HG02798 (cell line): ENCODE measurements at regions not wholly inside any gene's neighbourhood (a gene's known extent, or its start where the extent isn't known, plus 50 kb on each side); places are given as distances from the start of the nearest gene placed in this dataset.
"Not testable (repeated sequence)": the region's sequence is repeated elsewhere in the genome, so short reads cannot be mapped to it uniquely, and the experiment has no call there.

ENCODE experiments used
- ATAC-seq: cut with Tn5 transposase; IDR thresholded peaks from one replicate; pipeline ENCODE4 v1.9.1; 2021; ENCODE audit warnings: mild to moderate bottlenecking; ENCODE audit not compliant: unreplicated experiment, poor library complexity

DNA sequence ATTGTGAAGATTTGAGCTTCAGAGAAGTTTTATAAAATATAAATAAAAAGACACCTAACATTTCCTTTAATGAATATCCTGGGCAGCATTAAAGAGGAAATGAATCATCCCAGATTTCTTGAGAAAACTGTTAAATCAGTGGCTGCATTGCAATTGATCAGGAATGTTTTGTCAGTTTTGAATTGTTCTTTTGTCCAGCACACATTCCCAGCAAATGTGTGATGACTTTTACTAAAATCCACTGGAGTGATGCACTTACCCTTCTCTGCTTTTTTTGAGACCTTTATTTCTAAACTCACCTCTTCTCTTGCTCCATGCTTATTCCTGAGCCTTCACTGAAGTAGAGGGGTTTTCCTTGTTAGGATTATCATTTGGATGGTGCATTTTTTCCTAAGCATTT is 1307.2 kb downstream of the CDH8 start:
- no peak for ATAC-seq

DNA sequence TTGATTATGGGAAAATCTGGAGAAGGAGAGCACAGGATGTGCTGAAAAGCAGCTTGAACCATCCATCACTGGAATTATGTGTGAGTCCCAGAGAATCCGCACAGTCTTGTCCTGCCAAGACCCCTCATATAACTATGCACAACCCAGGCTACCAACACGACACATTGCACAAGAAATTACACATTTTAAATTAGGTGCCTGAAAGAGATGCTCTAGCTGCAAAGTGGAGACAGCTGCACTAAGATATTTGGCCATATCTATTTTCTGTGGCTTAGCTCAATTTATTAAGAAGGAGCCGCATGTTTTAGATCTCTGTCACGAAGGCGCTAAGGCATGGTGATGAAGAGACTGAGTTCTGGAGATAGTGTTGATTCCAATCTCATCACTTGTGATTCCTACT is 1308.4 kb downstream of the CDH8 start:
- no peak for ATAC-seq

DNA sequence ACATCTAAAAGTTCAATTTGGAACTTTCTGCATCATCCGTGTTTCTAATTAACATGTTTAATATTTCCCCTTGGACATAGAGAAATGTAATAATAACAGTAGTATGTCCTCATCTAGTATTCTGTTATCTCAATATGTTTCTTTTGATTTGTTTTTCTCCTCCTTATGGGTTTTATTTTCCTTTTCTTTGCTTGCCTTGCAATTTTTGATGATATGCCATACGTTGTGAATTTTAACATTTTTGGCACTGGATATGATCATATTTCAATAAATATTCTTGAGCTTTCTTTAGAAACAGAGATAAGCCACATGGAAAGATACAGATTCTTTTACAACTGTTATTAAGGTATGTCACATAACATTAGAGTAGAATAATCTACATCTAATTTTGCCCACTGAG is 1316.2 kb downstream of the CDH8 start:
- no peak for ATAC-seq

DNA sequence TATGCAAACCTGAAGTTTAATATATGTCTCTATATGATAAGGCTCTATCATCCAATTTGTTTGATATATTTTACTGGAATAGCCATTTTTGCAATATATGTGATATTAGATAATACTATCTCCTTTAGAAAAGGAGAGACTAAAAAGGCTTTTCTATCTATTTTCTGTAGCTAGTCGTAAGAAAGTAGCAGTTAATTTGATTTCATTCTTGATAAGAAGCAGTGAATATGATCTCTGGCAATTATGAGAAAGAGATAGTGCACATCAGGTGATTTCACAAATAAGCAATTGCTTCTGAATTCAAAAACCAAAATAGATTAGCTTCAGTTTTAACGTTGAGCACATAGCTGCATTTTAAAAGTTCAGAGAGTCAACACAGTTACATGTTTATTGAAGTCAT is 1318.4 kb downstream of the CDH8 start:
- no peak for ATAC-seq

DNA sequence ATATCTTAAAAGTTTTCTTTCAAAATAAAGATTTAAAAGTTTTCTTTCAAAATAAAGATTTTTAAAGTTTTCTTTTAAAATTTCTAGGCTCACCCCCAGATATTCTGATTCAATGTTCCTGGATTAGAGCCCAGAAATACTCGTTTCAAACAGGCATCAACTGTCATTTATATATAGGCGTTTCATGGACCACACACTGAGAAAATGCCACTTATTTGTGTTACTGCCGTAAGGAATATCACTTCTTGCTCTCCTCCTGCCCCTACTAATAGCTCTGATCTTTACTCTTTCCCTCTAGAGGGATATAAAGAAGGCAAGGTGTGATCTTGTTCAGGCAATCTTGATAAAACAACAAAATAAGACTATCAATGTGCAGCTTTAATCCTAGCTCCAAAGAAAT is 1324.1 kb downstream of the CDH8 start:
- ATAC-seq: no peak

DNA sequence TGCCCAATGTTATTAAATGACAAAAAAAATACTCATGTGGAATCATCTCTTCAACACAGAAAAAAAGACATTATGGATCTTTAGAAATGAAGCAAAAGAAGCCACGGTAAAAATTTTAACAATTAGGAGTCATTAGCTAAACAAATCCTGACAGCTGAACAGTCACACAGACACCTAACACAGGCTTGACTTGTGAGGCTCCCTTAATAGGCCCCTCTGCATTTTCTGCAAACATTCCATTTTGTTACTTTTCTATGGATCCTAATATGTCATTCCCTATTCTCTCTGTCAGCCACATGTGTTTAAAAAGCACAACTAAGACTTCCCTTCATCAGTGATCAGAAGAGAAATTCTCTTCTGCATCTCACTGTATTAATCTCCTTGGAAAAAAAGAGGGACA is 1331.5 kb downstream of the CDH8 start:
- no peak for ATAC-seq

DNA sequence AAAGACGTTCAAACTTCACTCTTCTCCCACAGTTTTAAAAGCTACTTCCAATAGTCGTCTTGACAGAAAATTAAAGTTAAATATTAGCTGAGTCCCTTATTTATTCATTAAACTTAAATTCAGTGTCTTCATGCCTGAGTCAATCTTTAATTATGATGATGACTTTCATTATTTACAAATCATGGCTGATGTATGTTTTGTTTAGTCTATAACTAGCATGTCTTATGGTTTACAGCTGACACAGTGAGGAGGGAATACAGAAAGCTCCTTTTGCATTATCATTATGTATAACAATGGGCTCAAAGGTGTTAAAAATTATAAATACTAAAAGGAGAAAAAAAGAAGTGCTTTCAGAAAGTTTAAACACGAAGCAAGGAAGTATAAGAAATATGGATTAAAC is 1333.1 kb downstream of the CDH8 start:
- ATAC-seq: no peak

DNA sequence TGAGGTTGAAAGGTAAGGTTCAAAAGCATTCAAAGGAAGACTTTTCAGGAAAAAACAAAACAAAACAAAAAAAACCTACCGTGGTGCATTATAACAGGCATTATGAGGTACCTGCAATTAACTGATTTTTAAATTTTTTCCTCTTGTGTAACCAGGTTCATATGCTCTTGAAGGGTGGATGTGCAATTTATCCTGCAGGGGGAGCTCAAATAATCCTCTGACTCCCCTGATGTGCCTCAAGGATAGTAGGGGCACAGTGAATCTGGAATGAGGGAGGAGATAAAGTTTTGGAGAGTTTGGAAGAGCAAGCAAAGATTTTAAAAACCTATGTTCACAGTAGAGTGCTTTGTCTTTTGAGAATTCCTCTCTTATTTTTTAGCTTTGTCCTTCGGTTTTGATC is 1349.4 kb downstream of the CDH8 start:
- ATAC-seq: no peak

DNA sequence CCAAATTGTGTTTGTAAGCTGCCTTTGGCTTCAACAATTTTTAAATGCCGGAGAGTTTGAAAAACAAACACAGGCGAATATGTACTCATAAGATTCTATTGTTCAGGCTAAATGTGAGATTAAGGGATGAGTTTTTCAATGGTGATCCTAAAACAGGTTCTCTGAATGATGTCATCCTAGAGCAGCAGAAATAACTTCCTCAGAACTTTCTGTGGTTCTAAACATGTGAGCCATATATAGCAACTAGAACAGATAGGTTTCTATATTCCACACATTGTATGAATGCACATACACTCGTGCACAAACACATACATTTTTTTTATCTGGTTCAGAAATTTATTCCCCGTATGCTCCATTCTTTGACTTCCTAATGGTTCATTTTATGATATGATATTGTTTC is 1352.2 kb downstream of the CDH8 start:
- ATAC-seq: no peak

DNA sequence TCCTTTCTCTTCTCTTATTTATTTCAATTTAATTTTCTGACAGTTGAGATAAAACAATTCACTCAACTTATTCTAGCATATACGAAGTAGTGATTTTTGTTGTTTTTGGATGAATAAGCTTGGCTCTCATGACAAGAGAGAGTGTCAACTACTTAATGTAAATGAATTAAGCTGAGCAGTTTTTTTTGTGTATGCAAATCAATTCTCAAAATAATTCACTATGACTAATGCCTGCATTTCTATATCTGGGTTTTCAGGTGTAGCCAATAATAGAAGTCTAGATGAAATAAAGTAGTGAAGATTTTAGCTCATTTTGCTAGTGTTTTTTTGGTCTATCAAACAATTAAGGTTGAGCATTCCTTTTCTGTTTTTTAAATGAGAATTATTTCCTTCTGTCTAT is 1354.0 kb downstream of the CDH8 start:
- no peak for ATAC-seq

DNA sequence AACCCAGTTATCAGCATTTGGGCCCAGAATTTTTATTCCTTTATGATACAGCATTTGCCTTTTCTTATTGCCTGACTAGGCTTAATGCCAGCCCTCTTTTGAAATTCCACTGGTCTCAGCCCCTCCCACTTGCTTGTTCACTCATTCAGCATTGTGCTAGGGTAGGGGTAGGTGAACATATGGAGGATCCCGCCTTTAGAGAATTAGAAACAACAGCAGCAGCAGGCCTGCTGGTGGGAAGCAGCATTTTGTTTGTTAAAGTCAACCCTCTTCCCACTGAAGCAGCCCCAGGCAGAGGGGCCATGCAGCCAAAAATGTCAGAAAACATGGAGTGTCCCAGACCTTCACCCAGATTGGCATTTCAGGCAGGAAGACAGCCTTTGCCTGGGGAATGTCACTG is 1355.2 kb downstream of the CDH8 start:
- ATAC-seq: no peak

DNA sequence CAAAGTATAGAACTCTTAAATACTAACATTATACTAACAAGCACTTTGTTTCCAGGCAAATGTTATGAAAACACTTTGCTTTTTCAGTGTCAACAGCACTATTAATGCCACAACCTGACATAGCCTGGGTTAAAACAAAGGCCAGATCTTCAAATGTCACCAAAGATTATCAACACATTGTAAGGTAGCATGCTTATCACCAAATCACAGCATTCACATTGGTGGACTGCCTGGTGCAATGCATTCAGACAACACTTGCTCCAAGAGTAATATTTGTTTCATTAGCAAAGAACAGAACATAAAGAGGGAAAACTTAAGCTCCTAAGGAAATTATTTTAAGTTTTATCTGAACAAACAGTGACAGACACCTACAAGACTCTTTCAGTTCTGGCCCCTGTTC is 1361.2 kb downstream of the CDH8 start:
- no peak for ATAC-seq

DNA sequence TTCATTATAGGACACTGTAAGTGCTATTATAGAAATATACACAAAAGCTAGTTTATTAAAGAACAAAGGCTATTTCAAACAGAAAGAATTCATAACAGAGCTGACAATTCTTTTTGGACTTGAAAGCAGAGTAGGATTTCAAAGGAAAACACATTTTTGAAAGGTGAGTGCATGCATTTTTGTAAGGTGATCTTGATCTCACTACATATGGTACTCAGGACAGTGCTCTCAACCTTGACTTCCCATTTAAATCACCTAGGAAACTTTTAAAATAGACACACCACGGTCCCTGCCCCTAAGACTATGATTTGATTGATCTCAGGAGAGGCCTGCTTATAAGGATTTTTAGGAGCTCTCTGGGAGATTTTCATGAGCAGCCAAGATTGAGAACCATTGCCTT is 1362.0 kb downstream of the CDH8 start:
- ATAC-seq: no peak

DNA sequence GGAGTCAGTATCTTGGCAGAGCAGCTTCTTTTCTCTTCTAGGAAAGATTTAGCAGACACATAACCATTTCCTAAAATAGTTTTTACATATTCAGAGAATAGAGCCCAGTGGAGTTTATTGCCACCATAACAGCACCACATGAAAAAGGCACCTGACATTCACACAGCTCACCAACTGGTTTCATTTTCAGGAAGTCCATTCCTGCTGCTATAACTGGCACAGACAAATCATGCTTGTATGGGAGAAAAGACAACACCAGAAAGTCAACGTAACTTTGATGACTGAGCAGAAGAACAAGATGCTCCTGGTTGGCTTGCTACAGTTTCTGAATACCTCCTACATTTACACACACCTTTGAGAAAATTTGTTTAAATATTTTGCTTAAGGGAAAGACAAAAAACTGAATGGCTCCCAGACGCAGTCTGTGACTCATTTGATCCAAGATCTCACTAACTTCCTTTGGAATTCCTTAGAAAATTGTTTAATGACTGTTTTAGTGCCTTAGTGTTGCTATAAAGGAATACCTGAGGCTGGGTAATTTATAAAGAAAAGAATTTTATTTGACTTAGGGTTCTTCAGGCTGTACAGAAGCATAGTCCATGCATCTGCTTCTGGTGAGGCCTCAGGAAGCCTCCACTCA is 1380.6 kb downstream of the CDH8 start:
- no peak for ATAC-seq

DNA sequence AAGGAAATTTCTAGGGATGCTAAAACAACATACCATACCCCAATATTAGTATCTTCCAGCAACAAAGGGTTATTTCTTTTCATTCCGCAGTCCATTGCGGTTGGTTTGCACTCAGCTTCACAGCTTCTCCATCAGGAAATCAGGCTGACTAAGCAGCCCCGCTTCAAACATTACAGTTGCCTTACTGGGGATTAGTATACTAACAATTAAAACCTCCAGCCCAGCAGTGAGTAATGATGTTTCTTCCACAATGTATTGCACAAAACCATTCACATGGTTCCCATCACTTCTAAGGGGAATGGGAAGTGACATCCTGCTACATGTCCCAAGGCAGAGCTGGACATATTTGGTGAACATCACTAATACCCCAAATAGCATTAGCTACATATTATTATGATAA is 1384.9 kb downstream of the CDH8 start:
- no peak for ATAC-seq

DNA sequence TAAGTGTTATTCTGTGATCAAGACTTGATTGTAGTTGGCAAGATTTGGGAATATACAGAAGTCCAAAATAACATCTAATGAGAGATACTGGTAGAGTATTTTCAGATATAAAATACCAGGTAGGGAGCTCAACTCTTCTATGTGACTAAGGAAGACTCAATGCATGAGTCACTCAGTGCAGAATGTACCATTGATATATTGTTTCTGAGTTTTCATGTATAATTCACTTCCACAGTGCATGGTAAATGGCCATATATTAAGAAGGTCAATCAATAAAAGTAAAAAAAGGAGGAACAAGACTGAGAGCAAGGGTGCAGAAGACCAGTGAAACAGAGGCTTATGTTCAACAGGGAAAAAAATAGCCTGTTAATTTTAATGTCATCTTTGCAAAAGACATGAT is 1387.9 kb downstream of the CDH8 start:
- ATAC-seq: no peak

DNA sequence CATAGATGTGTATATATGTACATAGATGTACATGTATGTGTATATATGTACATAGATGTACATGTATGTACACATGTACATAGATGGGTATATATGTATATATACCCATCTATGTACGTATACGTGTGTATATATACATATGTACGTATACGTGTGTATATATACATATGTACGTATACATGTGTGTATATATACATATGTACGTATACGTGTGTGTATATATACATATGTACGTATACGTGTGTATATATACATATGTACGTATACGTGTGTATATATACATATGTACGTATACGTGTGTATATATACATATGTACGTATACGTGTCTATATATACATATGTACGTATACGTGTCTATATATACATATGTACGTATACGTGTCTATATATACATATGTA is 1388.8 kb downstream of the CDH8 start:
- ATAC-seq: not testable (repeated sequence)

DNA sequence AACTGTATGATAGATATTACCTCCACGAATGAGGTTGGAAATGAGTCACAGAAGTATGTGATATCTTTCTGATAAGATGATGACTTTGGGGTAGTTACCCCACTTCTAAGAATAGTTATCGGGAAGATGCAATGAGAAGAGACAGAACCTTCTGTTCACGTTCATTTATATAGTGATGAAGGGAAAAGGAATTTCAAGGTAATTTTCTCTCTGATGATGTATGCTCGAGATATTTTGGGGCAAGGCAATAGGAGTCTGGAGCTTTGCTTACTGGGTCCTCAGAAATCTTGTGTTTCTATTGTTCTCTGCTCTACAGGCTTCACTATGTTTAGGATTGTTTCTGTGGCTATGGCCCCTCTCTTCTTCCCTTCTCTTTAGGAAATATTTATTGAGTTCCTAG is 1389.6 kb downstream of the CDH8 start:
- no peak for ATAC-seq

DNA sequence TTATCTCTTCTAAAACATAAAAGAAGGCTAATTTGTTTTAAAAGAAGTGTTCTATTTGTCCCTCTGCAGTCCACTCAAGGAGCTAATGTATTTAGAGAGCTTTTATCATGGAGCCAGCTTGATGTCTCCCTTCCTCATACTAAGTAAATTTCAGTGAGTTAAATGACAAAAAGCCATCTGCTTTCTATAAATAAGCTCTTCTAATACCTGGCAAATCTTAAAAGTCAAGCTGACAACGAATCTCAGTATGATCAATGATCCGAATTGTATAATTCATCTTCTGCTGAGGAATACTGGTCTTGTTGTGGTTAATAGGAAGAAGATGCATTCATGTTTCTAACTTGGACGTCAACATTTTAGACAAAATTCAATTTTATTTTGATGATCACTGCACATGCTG is 1390.7 kb downstream of the CDH8 start:
- ATAC-seq: no peak

DNA sequence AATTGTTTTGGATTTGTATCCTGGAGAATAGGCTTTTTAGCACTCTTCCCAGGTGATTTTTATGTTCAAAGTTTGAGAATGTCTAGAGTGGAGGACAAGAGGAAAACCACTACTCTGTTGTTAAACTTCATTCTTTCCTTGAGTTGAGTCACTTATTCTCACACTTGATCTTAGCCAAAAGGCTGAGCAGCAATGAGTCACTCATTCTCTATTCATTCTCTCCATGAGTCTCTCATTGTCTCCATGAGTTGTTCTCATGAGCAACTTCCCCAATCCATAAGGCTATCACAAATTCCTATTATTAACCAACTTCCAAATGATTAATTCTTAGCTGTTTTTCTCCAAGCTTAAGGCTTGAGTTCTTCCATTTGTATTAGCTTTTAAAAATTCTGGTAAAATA is 1393.3 kb downstream of the CDH8 start:
- ATAC-seq: no peak

DNA sequence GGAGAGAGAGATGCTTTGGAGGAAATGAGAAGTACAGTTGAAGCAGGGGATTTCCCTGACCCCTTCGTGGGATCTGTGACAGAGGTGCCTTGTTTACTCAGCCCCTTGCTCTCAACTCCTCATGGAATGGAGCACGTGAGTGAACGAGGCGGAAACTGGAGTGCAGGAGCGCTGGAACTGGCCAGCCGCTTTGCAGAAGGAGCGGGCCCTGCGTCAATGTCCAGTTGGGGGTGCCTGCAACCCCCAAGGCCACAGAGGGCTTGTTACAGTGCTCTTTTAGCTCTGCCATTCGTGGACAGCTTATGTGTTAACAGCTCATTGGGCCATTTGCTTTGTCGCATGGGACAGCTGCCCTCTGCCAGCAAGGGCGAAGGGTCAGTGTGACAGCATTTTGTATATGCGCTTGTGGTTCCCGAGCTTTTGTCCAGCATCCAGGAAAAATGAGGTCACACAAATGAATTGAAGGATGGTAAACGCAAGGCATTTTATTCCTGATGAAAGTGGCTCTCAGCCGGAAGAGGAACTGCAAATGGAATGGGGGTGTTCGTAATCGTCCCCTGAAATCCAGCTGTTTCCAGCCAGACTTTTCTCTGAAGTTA is 1395.1 kb downstream of the CDH8 start:
- ATAC-seq: no peak

DNA sequence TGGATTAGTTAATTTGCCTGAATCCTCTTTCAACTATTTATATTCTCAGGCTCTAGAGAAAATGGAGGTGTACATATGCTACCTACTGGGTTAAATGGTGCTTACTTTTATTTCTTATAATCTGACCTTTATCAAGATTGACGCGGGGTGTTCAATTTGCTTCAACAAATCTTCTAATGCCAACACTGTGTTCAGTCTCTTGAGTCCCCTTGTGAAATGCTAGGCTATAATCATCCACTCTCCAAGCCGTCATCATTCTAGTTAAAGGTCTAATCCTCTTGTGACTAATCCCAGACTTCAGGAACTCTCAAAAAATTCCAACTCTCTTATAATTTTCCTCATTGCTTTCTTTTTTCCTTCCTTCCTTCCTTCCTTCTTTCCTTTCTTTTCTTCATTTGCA is 1396.2 kb downstream of the CDH8 start:
- ATAC-seq: no peak

DNA sequence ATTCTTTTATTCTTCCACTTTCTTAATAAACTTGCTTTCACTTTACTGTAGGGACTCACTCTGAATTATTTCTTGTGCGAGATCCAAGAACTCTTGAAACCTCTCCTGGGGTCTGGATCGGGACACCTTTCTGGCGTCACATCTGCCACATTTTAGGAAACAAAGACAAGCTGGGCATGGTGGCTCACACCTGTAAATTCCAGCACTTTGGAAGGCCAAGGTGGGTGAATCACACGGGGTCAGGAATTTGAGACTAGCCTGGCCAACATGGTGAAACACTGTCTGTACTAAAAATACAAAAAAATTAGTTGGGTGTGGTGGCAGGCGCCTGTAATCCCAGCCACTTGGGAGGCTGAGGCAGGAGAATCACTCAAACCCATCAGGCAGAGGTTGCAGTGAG is 1399.6 kb downstream of the CDH8 start:
- ATAC-seq: not testable (repeated sequence)
